Type B pancreatic cell (in vitro differentiated cells): ENCODE measurements at regions not wholly inside any gene's neighbourhood (a gene's known extent, or its start where the extent isn't known, plus 50 kb on each side); places are given as distances from the start of the nearest gene placed in this dataset.

ENCODE experiments used
- DNase-seq: peaks from one replicate; pipeline ENCODE4 v3.0.0; 2021; ENCODE audit warnings: mixed read lengths; ENCODE audit not compliant: unreplicated experiment; ENCODE audit errors: extremely low spot score
- H3K27ac Mint-ChIP-seq: 2 replicates; pipeline ENCODE4 v1.8.0; 2021; ENCODE audit warnings: mild to moderate bottlenecking, mixed read lengths
- H3K27me3 Mint-ChIP-seq: 2 replicates; pipeline ENCODE4 v1.8.0; 2021; ENCODE audit warnings: mixed read lengths
- H3K36me3 Mint-ChIP-seq: 2 replicates; pipeline ENCODE4 v1.8.0; 2021; ENCODE audit warnings: mixed read lengths
- H3K4me1 Mint-ChIP-seq: one replicate; pipeline ENCODE4 v1.8.0; 2021; ENCODE audit warnings: mixed read lengths; ENCODE audit not compliant: unreplicated experiment
- H3K4me3 Mint-ChIP-seq: 2 replicates; pipeline ENCODE4 v1.8.0; 2021; ENCODE audit warnings: mild to moderate bottlenecking, mixed read lengths
- H3K9me3 Mint-ChIP-seq: 2 replicates; pipeline ENCODE4 v1.8.0; 2021; ENCODE audit warnings: mixed read lengths
- TF ChIP-seq, protein P1 (sequence below): fragments of 200-600 bp; sonication (generic); conservative IDR thresholded peaks from 2 replicates; pipeline ENCODE4 v1.5.0; 2021; ENCODE audit warnings: antibody characterized with exemption, mild to moderate bottlenecking

DNA sequence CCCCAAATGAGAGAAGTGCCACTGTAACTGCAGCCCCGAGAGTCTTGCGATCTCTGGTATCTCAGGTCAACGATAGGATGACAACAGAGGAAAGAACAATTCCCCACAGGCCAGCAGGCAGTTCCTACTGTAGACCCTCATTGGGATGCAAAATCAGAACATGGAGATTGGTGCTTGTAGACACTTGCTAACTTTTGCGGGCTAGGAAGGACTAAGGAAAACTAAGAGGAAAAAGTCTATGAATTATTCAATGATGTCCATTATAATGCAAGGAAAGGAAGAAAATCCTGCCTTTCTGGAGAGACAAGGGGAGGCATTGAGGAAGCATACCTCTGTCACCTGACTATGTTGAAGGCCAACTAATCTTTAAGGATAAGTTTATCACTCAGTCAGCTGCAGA lies 51.9 kb upstream of the CWC22 start:
- Mint-ChIP-seq H3K4me1 (peaks cover 9% of the 10 kb centered on the region), H3K27me3 (no peaks in the 10 kb centered on the region), H3K4me3 (no peak overlapping the region), H3K27ac (no peak overlapping the region), H3K36me3 (no peaks in the 10 kb centered on the region), H3K9me3 (peaks cover 5% of the 10 kb centered on the region)
- no peak for DNase-seq
- TF ChIP-seq, protein P1, sequence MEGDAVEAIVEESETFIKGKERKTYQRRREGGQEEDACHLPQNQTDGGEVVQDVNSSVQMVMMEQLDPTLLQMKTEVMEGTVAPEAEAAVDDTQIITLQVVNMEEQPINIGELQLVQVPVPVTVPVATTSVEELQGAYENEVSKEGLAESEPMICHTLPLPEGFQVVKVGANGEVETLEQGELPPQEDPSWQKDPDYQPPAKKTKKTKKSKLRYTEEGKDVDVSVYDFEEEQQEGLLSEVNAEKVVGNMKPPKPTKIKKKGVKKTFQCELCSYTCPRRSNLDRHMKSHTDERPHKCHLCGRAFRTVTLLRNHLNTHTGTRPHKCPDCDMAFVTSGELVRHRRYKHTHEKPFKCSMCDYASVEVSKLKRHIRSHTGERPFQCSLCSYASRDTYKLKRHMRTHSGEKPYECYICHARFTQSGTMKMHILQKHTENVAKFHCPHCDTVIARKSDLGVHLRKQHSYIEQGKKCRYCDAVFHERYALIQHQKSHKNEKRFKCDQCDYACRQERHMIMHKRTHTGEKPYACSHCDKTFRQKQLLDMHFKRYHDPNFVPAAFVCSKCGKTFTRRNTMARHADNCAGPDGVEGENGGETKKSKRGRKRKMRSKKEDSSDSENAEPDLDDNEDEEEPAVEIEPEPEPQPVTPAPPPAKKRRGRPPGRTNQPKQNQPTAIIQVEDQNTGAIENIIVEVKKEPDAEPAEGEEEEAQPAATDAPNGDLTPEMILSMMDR, result no peak

DNA sequence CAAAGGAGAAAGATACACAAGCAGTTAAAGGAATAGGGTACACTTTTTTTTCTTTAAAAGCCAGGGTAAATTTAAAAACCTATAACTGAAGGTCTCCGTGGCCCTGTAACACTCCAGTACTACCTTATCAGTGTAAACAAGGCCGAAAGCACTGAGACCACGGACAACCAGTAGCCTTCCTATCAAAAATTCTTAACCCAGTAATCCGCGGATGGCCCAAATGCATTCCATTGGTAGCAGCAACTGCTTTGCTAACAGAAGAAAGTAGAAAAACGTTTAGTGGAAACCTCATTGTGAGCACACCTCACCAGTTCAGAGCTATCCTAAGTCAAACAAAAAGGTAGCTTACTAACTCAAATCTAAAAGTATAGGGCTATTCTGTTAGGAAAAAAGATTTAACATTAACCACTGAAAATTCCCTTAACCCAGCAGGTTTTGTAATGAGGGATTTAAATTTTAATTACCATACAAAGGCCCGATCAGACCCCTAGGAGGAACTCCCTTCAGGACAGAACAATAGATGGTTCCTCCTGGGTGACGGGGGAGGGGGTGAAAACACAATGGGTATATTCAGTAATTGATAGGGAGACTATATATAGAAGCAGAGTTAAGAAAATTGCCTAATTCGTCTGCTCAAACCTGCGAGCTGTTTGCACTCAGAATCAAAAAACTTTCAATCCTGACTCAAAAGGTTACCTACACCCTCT lies 50.8 kb upstream of the CWC22 start:
- H3K9me3 Mint-ChIP-seq, result peaks cover 5% of the 10 kb centered on the region
- no peaks in the 10 kb centered on the region for H3K27me3 Mint-ChIP-seq
- no peak for DNase-seq
- TF ChIP-seq, protein P1, result no peak
- no peaks in the 10 kb centered on the region for H3K36me3 Mint-ChIP-seq
- H3K4me1 Mint-ChIP-seq, result peaks cover 9% of the 10 kb centered on the region
- H3K4me3 Mint-ChIP-seq, result no peak overlapping the region
- no peak overlapping the region for H3K27ac Mint-ChIP-seq
